CD14-positive monocyte (primary cell): ENCODE measurements at regions not wholly inside any gene's neighbourhood (a gene's known extent, or its start where the extent isn't known, plus 50 kb on each side); places are given as distances from the start of the nearest gene placed in this dataset.

Experiments used
- DNase-seq, 3 donors: peaks; one replicate each; pipeline ENCODE4 v3.0.0-alpha.2; 2011 to 2022
- H2AFZ ChIP-seq: 2 replicates; pipeline ENCODE4 v1.6.0; 2012; ENCODE audit warnings: mild to moderate bottlenecking, low read depth, low read length, inconsistent platforms; ENCODE audit not compliant: insufficient read depth, poor library complexity, severe bottlenecking
- H3K27ac ChIP-seq, 2 donors: 1 replicate in 1 of 2; 2 replicates in 1 of 2; pipeline ENCODE4 v1.5.1; 2012 to 2013; ENCODE audit warnings: low read length in 2 of 2, control low read depth in 1 of 2, inconsistent platforms in 1 of 2, low read depth in 1 of 2, mild to moderate bottlenecking in 1 of 2
- H3K27me3 ChIP-seq, 2 donors: one replicate each; pipeline versions ENCODE4 v1.6.0 to v1.6.1; 2011 to 2013; ENCODE audit warnings: low read length in 2 of 2; ENCODE audit not compliant: control insufficient read depth in 2 of 2, insufficient read depth in 2 of 2
- H3K36me3 ChIP-seq, 2 donors: replicated peaks in 1 of 2; 1 replicate in 1 of 2; 2 replicates in 1 of 2; pipeline versions ENCODE4 v1.5.1 to v1.6.1; 2012 to 2013; ENCODE audit warnings: low read length in 2 of 2, control low read depth in 1 of 2, inconsistent platforms in 1 of 2, mild to moderate bottlenecking in 1 of 2; ENCODE audit not compliant: insufficient read depth in 2 of 2, control insufficient read depth in 1 of 2
- H3K4me1 ChIP-seq, 2 donors: 1 replicate in 1 of 2; 2 replicates in 1 of 2; pipeline versions ENCODE4 v1.5.1 to v1.6.1; 2012 to 2013; ENCODE audit warnings: low read length in 2 of 2, control low read depth in 1 of 2, inconsistent platforms in 1 of 2, mild to moderate bottlenecking in 1 of 2, moderate library complexity in 1 of 2; ENCODE audit not compliant: insufficient read depth in 2 of 2, control insufficient read depth in 1 of 2
- H3K4me2 ChIP-seq: replicated peaks from 2 replicates; pipeline ENCODE3; 2012; ENCODE audit warnings: low read length, moderate library complexity, mild to moderate bottlenecking; ENCODE audit not compliant: poor library complexity, severe bottlenecking; ENCODE audit errors: extremely low read depth
- H3K4me3 ChIP-seq, 3 experiments: fragments of 200-600 bp in 1 of 3; sonication (generic) in 1 of 3; replicated peaks in 1 of 3; 1 replicate in 2 of 3; 2 replicates in 1 of 3; pipeline ENCODE4 v1.5.1; 2011 to 2013; ENCODE audit warnings: low read length in 3 of 3, mild to moderate bottlenecking in 3 of 3, control low read depth in 2 of 3, low read depth in 2 of 3, inconsistent platforms in 1 of 3, moderate library complexity in 1 of 3
- H3K79me2 ChIP-seq: 2 replicates; pipeline ENCODE4 v1.6.0; 2012; ENCODE audit warnings: mild to moderate bottlenecking, control low read depth, inconsistent platforms, low read length, moderate library complexity; ENCODE audit not compliant: insufficient read depth
- H3K9ac ChIP-seq: 2 replicates; pipeline ENCODE4 v1.6.0; 2017; ENCODE audit warnings: low read length, mild to moderate bottlenecking; ENCODE audit not compliant: insufficient read depth, poor library complexity, severe bottlenecking
- H3K9me3 ChIP-seq, 2 donors: replicated peaks in 1 of 2; 1 replicate in 1 of 2; 2 replicates in 1 of 2; pipeline versions ENCODE4 v1.5.1 to v1.6.1; 2012 to 2013; ENCODE audit warnings: low read length in 2 of 2, control low read depth in 1 of 2; ENCODE audit not compliant: control insufficient read depth in 1 of 2, insufficient read depth in 1 of 2
- H4K20me1 ChIP-seq: 2 replicates; pipeline ENCODE4 v1.6.0; 2012; ENCODE audit warnings: mild to moderate bottlenecking, low read length, control low read depth, moderate library complexity; ENCODE audit not compliant: insufficient read depth
- H3K27ac Mint-ChIP-seq, 7 donors: one replicate each; pipeline ENCODE4 v1.8.0; 2020; ENCODE audit warnings: mild to moderate bottlenecking in 7 of 7, mixed read lengths in 7 of 7, moderate library complexity in 6 of 7, inconsistent platforms in 2 of 7
- H3K27me3 Mint-ChIP-seq, 3 donors: one replicate each; pipeline ENCODE4 v1.8.0; 2021 to 2022; ENCODE audit warnings: low read depth in 3 of 3, mild to moderate bottlenecking in 3 of 3, mixed read lengths in 3 of 3, moderate library complexity in 3 of 3, inconsistent platforms in 1 of 3
- H3K36me3 Mint-ChIP-seq, 2 donors: one replicate each; pipeline ENCODE4 v1.8.0; 2020; ENCODE audit warnings: mixed read lengths in 2 of 2, inconsistent platforms in 1 of 2, mild to moderate bottlenecking in 1 of 2
- H3K4me1 Mint-ChIP-seq: one replicate; pipeline ENCODE4 v1.8.0; 2020; ENCODE audit warnings: mild to moderate bottlenecking, mixed read lengths
- H3K4me3 Mint-ChIP-seq, 2 donors: one replicate each; pipeline ENCODE4 v1.8.0; 2020; ENCODE audit warnings: mild to moderate bottlenecking in 2 of 2, mixed read lengths in 2 of 2, moderate library complexity in 1 of 2
- H3K9me3 Mint-ChIP-seq, 7 donors: one replicate each; pipeline ENCODE4 v1.8.0; 2020 to 2022; ENCODE audit warnings: mixed read lengths in 7 of 7, mild to moderate bottlenecking in 6 of 7, moderate library complexity in 6 of 7, inconsistent platforms in 2 of 7
- CTCF ChIP-seq: fragments of 200-600 bp; IDR thresholded peaks from one replicate; pipeline ENCODE4 v1.8.0; 2022; ENCODE audit warnings: antibody characterized with exemption, mild to moderate bottlenecking
- WGBS: methylation state at CpG from one replicate; pipeline ENCODE4 v1.1.5; 2013; ENCODE audit warnings: missing lambda C conversion rate; ENCODE audit not compliant: insufficient coverage; 5-methylcytosine and 5-hydroxymethylcytosine counted together
- intact Hi-C, 2 donors: fragments of 100-400 bp; cut with micrococcal nuclease; formaldehyde crosslinking; loops; one replicate each; pipeline versions ENCODE4 v1.15.0 to v1.15.1; 2023

- intact Hi-C loops: no loop called here
- no peaks in the 10 kb centered on the region for H3K79me2 ChIP-seq
Measured at GRCh38 chr1:29385966-29386365, 149.6 kb downstream of the PTPRU start.

GRCh38 chr1:29384496-29385015 lies 148.2 kb downstream of the PTPRU start:
- Histone ChIP-seq H3K4me1 (no peaks in the 10 kb centered on the region), H2AFZ (no peak overlapping the region), H3K9me3 (peaks cover 3 to 5% of the 10 kb centered on the region in 2 donors), H3K9ac (no peak overlapping the region), H3K36me3 (no peaks in the 10 kb centered on the region), H3K27me3 (no peaks in the 10 kb centered on the region), H3K4me2 (no peak overlapping the region), H3K4me3 (no peak overlapping the region), H3K79me2 (no peaks in the 10 kb centered on the region), H3K27ac (no peak overlapping the region), H4K20me1 (no peaks in the 10 kb centered on the region)
- no peak overlapping the region for H3K4me3 Mint-ChIP-seq
- H3K27me3 Mint-ChIP-seq: peaks cover 8 to 14% (median 9%) of the 10 kb centered on the region in 3 donors
- TF ChIP-seq CTCF: no peak
- DNase-seq: no peak
- peaks cover 2 to 9% (median 4%) of the 10 kb centered on the region in 7 donors for H3K9me3 Mint-ChIP-seq
- H3K27ac Mint-ChIP-seq: peak overlapping the region in 1 of 7 donors; percentile 4
- no peaks in the 10 kb centered on the region for H3K4me1 Mint-ChIP-seq
- WGBS: 83% methylated on average over 7 of the region's 9 CpGs
- H3K36me3 Mint-ChIP-seq: no peaks in the 10 kb centered on the region
- intact Hi-C loops: no loop called here

More at GRCh38 chr1:29385966-29386365, 149.6 kb downstream of the PTPRU start:
- Histone ChIP-seq H3K36me3 (no peaks in the 10 kb centered on the region), H3K27ac (no peak overlapping the region), H4K20me1 (no peaks in the 10 kb centered on the region), H3K27me3 (no peaks in the 10 kb centered on the region), H3K4me2 (no peak overlapping the region), H3K4me1 (no peaks in the 10 kb centered on the region), H2AFZ (no peak overlapping the region), H3K9me3 (no peaks in the 10 kb centered on the region), H3K9ac (no peak overlapping the region), H3K4me3 (no peak overlapping the region)
- 88% methylated on average over 2 of the region's 5 CpGs for WGBS
- H3K27me3 Mint-ChIP-seq: peaks cover 8 to 14% (median 9%) of the 10 kb centered on the region in 3 donors
- H3K9me3 Mint-ChIP-seq: peaks cover 0 to 3% (median 0%) of the 10 kb centered on the region in 7 donors
- H3K27ac Mint-ChIP-seq: no peak overlapping the region
- H3K36me3 Mint-ChIP-seq: no peaks in the 10 kb centered on the region
- peak overlapping the region in 1 of 2 donors; percentile 9 for H3K4me3 Mint-ChIP-seq
- no peaks in the 10 kb centered on the region for H3K4me1 Mint-ChIP-seq
- DNase-seq: no peak
- TF ChIP-seq CTCF: no peak
